Epithelial cell of proximal tubule (primary cell): ENCODE measurements at regions not wholly inside any gene's neighbourhood (a gene's known extent, or its start where the extent isn't known, plus 50 kb on each side); places are given as distances from the start of the nearest gene placed in this dataset.

Experiments
- DNase-seq: peaks from one replicate; pipeline ENCODE4 v3.0.0-alpha.2; 2011; ENCODE audit warnings: low read depth
- H3K4me3 ChIP-seq: 2 replicates; pipeline ENCODE4 v1.5.1; 2011; ENCODE audit warnings: low read depth, mild to moderate bottlenecking, low read length
- CTCF ChIP-seq: conservative IDR thresholded peaks from 2 replicates; pipeline ENCODE4 v1.5.1; 2012; ENCODE audit warnings: low read depth, mild to moderate bottlenecking, low read length

GRCh38 chrY:14292382-14292781 is 231.9 kb upstream of the NLGN4Y start:
- TF ChIP-seq CTCF, result no peak
- H3K4me3 ChIP-seq, result no peak overlapping the region
- no peak for DNase-seq

- no peak for DNase-seq
- no peak for TF ChIP-seq CTCF
- no peak overlapping the region for H3K4me3 ChIP-seq
Measured at GRCh38 chrY:14300775-14301174, 223.6 kb upstream of the NLGN4Y start.

- TF ChIP-seq CTCF, result no peak
- no peak overlapping the region for H3K4me3 ChIP-seq
- no peak for DNase-seq
Measured at GRCh38 chrY:14301552-14301951, 222.8 kb upstream of the NLGN4Y start.

- no peak overlapping the region for H3K4me3 ChIP-seq
- DNase-seq, result no peak
- peak; percentile 46 for TF ChIP-seq CTCF
Measured at GRCh38 chrY:14328677-14329345, 195.5 kb upstream of the NLGN4Y start.

GRCh38 chrY:14330362-14330761 is 194.0 kb upstream of the NLGN4Y start:
- no peak overlapping the region for H3K4me3 ChIP-seq
- TF ChIP-seq CTCF, result no peak
- DNase-seq, result no peak

GRCh38 chrY:14339524-14339923 is 184.8 kb upstream of the NLGN4Y start:
- DNase-seq, result no peak

More at GRCh38 chrY:14339524-14339923, 184.8 kb upstream of the NLGN4Y start:
- TF ChIP-seq CTCF, result no peak
- no peak overlapping the region for H3K4me3 ChIP-seq
